B cell (primary cell): ENCODE measurements at regions not wholly inside any gene's neighbourhood (a gene's known extent, or its start where the extent isn't known, plus 50 kb on each side); places are given as distances from the start of the nearest gene placed in this dataset.

ENCODE experiments used
- EZH2 ChIP-seq: IDR thresholded peaks from 2 replicates; pipeline ENCODE4 v1.6.1; 2012; ENCODE audit warnings: borderline replicate concordance, low read depth, mild to moderate bottlenecking, moderate library complexity, low read length; ENCODE audit not compliant: insufficient read depth, poor library complexity, severe bottlenecking
- TF ChIP-seq, protein P1 (sequence below): fragments of 200-600 bp; IDR thresholded peaks from one replicate; pipeline ENCODE4 v1.8.0; 2022; ENCODE audit warnings: antibody characterized with exemption, mild to moderate bottlenecking

DNA sequence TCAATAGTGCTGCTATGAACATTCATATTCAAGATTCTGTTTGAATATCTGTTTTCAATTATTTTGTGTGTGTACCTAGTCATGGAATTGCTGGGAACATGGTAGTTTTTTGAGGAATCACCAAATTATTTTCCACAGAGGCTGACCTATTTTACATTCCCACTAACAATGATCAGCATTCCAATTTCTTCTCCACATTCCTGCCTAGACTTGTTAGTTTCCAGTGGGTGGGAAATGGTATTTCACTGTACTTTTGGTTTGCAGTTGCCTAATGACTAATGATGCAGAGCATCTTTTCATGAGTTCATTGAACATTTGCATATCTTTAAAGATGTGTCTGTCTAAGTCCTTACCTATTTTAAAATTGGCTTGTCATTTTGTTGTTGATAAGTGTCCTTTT lies 1182.6 kb upstream of the B3GALT2 start:
- TF ChIP-seq, protein P1, sequence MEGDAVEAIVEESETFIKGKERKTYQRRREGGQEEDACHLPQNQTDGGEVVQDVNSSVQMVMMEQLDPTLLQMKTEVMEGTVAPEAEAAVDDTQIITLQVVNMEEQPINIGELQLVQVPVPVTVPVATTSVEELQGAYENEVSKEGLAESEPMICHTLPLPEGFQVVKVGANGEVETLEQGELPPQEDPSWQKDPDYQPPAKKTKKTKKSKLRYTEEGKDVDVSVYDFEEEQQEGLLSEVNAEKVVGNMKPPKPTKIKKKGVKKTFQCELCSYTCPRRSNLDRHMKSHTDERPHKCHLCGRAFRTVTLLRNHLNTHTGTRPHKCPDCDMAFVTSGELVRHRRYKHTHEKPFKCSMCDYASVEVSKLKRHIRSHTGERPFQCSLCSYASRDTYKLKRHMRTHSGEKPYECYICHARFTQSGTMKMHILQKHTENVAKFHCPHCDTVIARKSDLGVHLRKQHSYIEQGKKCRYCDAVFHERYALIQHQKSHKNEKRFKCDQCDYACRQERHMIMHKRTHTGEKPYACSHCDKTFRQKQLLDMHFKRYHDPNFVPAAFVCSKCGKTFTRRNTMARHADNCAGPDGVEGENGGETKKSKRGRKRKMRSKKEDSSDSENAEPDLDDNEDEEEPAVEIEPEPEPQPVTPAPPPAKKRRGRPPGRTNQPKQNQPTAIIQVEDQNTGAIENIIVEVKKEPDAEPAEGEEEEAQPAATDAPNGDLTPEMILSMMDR, result no peak
- no peak for TF ChIP-seq EZH2
